ENCODE measurements at regions not wholly inside any gene's neighbourhood (a gene's known extent, or its start where the extent isn't known, plus 50 kb on each side); places are given as distances from the start of the nearest gene placed in this dataset.

- no peak overlapping the region for H3K4me3 ChIP-seq (ENCODE audit: low read depth, poor library complexity, severe bottlenecking)
- intact Hi-C loops (cut with DNase I; ENCODE audit: low total_unique reads), result loop anchor here (1.0 kb wide), 1 partner anchor 38 kb away; no protein-coding TSS in a partner anchor
- 63 to 75% methylated on average over 2 of the region's 2 CpGs for WGBS, 2 donors
- DNase-seq (ENCODE audit: low spot score in 2 of 2), result no peak
- TF ChIP-seq CTCF (IDR thresholded peaks at IDR 0.05) (no peak), POLR2A (IDR thresholded peaks at IDR 0.05) (no peak)
Measured at GRCh38 chr4:162675661-162676060, 491.0 kb downstream of the NAF1 start.

GRCh38 chr4:162661913-162662312 lies 498.1 kb upstream of the FSTL5 start:
- TF ChIP-seq POLR2A (IDR thresholded peaks at IDR 0.05) (no peak), CTCF (IDR thresholded peaks at IDR 0.05) (no peak)
- DNase-seq (ENCODE audit: low spot score in 2 of 2), result no peak
- intact Hi-C loops (cut with DNase I; ENCODE audit: low total_unique reads), result no loop called here
- WGBS, 2 donors, result 78 to 79% methylated on average over 1 of the region's 1 CpG
- H3K4me3 ChIP-seq (ENCODE audit: low read depth, poor library complexity, severe bottlenecking), result no peak overlapping the region

- DNase-seq (ENCODE audit: low spot score in 2 of 2), result no peak
- WGBS, 2 donors, result 64 to 77% methylated on average over 1 of the region's 1 CpG
- TF ChIP-seq POLR2A (IDR thresholded peaks at IDR 0.05), result no peak
- TF ChIP-seq CTCF (IDR thresholded peaks at IDR 0.05), result no peak
- H3K4me3 ChIP-seq (ENCODE audit: low read depth, poor library complexity, severe bottlenecking), result no peak overlapping the region
- intact Hi-C loops (cut with DNase I; ENCODE audit: low total_unique reads), result no loop called here
Measured at GRCh38 chr4:162659716-162660115, 495.9 kb upstream of the FSTL5 start.

- no peak for DNase-seq (ENCODE audit: low spot score in 2 of 2)
- 95 to 96% methylated on average over 1 of the region's 1 CpG for WGBS, 2 donors
- TF ChIP-seq CTCF (IDR thresholded peaks at IDR 0.05), result no peak
- TF ChIP-seq POLR2A (IDR thresholded peaks at IDR 0.05), result no peak
- no peak overlapping the region for H3K4me3 ChIP-seq (ENCODE audit: low read depth, poor library complexity, severe bottlenecking)
- intact Hi-C loops (cut with DNase I; ENCODE audit: low total_unique reads), result no loop called here
Measured at GRCh38 chr4:162657966-162658365, 494.2 kb upstream of the FSTL5 start.

- no peak overlapping the region for H3K4me3 ChIP-seq (ENCODE audit: low read depth, poor library complexity, severe bottlenecking)
- TF ChIP-seq POLR2A (IDR thresholded peaks at IDR 0.05) (no peak), CTCF (IDR thresholded peaks at IDR 0.05) (no peak)
- WGBS, 2 donors, result 63 to 68% methylated on average over 1 of the region's 1 CpG
- no peak for DNase-seq (ENCODE audit: low spot score in 2 of 2)
- intact Hi-C loops (cut with DNase I; ENCODE audit: low total_unique reads), result no loop called here
Measured at GRCh38 chr4:162650166-162650565, 486.4 kb upstream of the FSTL5 start.

GRCh38 chr4:162645381-162645780 lies 481.6 kb upstream of the FSTL5 start:
- WGBS, 2 donors, result 47 to 53% methylated on average over 4 of the region's 4 CpGs
- no peak for TF ChIP-seq CTCF (IDR thresholded peaks at IDR 0.05)
- no peak for TF ChIP-seq POLR2A (IDR thresholded peaks at IDR 0.05)
- intact Hi-C loops (cut with DNase I; ENCODE audit: low total_unique reads), result no loop called here
- DNase-seq (ENCODE audit: low spot score in 2 of 2), result no peak
- H3K4me3 ChIP-seq (ENCODE audit: low read depth, poor library complexity, severe bottlenecking), result no peak overlapping the region
